GM19397 (cell line): ENCODE measurements at regions not wholly inside any gene's neighbourhood (a gene's known extent, or its start where the extent isn't known, plus 50 kb on each side); places are given as distances from the start of the nearest gene placed in this dataset.

Experiments
- ATAC-seq: cut with Tn5 transposase; IDR thresholded peaks from one replicate; pipeline ENCODE4 v1.9.1; 2021; ENCODE audit warnings: mild to moderate bottlenecking, moderate library complexity; ENCODE audit not compliant: unreplicated experiment

- no peak for ATAC-seq
These were observed 739.5 kb upstream of the EEF2KMT start for GRCh38 chr16:5837007-5837670.

GRCh38 chr16:5835876-5836275 is 738.3 kb upstream of the EEF2KMT start:
- ATAC-seq = no peak

- no peak for ATAC-seq
These were observed 728.7 kb upstream of the EEF2KMT start for GRCh38 chr16:5826332-5826731.

- no peak for ATAC-seq
These were observed 722.9 kb upstream of the EEF2KMT start for GRCh38 chr16:5820472-5820871.

GRCh38 chr16:5815570-5816237 is 718.1 kb upstream of the EEF2KMT start:
- no peak for ATAC-seq

GRCh38 chr16:5801396-5801795 is 703.8 kb upstream of the EEF2KMT start:
- no peak for ATAC-seq

- ATAC-seq = no peak
These were observed 696.0 kb upstream of the EEF2KMT start for GRCh38 chr16:5793556-5793955.

GRCh38 chr16:5791011-5791657 is 693.5 kb upstream of the EEF2KMT start:
- no peak for ATAC-seq

GRCh38 chr16:5790512-5790911 is 692.9 kb upstream of the EEF2KMT start:
- ATAC-seq = no peak

GRCh38 chr16:5789033-5789432 is 691.4 kb upstream of the EEF2KMT start:
- no peak for ATAC-seq

- ATAC-seq = no peak
These were observed 683.8 kb upstream of the EEF2KMT start for GRCh38 chr16:5781436-5781835.

GRCh38 chr16:5776876-5777275 is 679.3 kb upstream of the EEF2KMT start:
- ATAC-seq = no peak

GRCh38 chr16:5775916-5776315 is 678.3 kb upstream of the EEF2KMT start:
- ATAC-seq = no peak

GRCh38 chr16:5770118-5770517 is 672.5 kb upstream of the EEF2KMT start:
- ATAC-seq = no peak

GRCh38 chr16:5769513-5769912 is 671.9 kb upstream of the EEF2KMT start:
- ATAC-seq = no peak

GRCh38 chr16:5768445-5768844 is 670.9 kb upstream of the EEF2KMT start:
- no peak for ATAC-seq

- no peak for ATAC-seq
These were observed 665.6 kb upstream of the EEF2KMT start for GRCh38 chr16:5763176-5763575.

- no peak for ATAC-seq
These were observed 664.8 kb upstream of the EEF2KMT start for GRCh38 chr16:5762362-5762761.

- no peak for ATAC-seq
These were observed 664.0 kb upstream of the EEF2KMT start for GRCh38 chr16:5761592-5761991.

GRCh38 chr16:5758281-5758680 is 660.7 kb upstream of the EEF2KMT start:
- no peak for ATAC-seq

- ATAC-seq = no peak
These were observed 659.4 kb upstream of the EEF2KMT start for GRCh38 chr16:5756969-5757368.

GRCh38 chr16:5753381-5753780 is 655.8 kb upstream of the EEF2KMT start:
- no peak for ATAC-seq
